Liver (tissue), 8 donors: ENCODE measurements at regions not wholly inside any gene's neighbourhood (a gene's known extent, or its start where the extent isn't known, plus 50 kb on each side); places are given as distances from the start of the nearest gene placed in this dataset.

Source experiments
- DNase-seq: peaks from one replicate; pipeline ENCODE4 v3.0.0-alpha.2; 2017; ENCODE audit warnings: low spot score
- H3K27ac ChIP-seq, 2 donors: one replicate each; pipeline ENCODE4 v1.7.0; 2013; ENCODE audit warnings: inconsistent platforms in 2 of 2, low read length in 2 of 2, control low read depth in 1 of 2, low read depth in 1 of 2, mild to moderate bottlenecking in 1 of 2
- H3K27me3 ChIP-seq, 4 donors: one replicate each; pipeline versions ENCODE4 v1.6.1 to v1.7.0; 2013; ENCODE audit warnings: low read length in 3 of 4, inconsistent platforms in 1 of 4, mild to moderate bottlenecking in 1 of 4, moderate library complexity in 1 of 4; ENCODE audit not compliant: control insufficient read depth in 4 of 4, insufficient read depth in 4 of 4
- H3K36me3 ChIP-seq, 4 donors: one replicate each; pipeline versions ENCODE4 v1.6.1 to v1.7.0; 2013; ENCODE audit warnings: low read length in 3 of 4, mild to moderate bottlenecking in 3 of 4, low read depth in 1 of 4, moderate library complexity in 1 of 4; ENCODE audit not compliant: control insufficient read depth in 4 of 4, insufficient read depth in 3 of 4
- H3K4me1 ChIP-seq, 4 donors: one replicate each; pipeline versions ENCODE4 v1.6.1 to v1.7.0; 2013; ENCODE audit warnings: low read length in 3 of 4, mild to moderate bottlenecking in 3 of 4, moderate library complexity in 1 of 4; ENCODE audit not compliant: control insufficient read depth in 4 of 4, insufficient read depth in 4 of 4
- H3K4me3 ChIP-seq, 3 donors: one replicate each; pipeline versions ENCODE4 v1.6.1 to v1.7.0; 2013; ENCODE audit warnings: low read length in 3 of 3, control low read depth in 1 of 3, low read depth in 1 of 3, mild to moderate bottlenecking in 1 of 3
- H3K9ac ChIP-seq, 2 donors: one replicate each; pipeline ENCODE4 v1.7.0; 2013; ENCODE audit warnings: low read length in 2 of 2, mild to moderate bottlenecking in 2 of 2, moderate library complexity in 2 of 2, control low read depth in 1 of 2, low read depth in 1 of 2
- H3K9me3 ChIP-seq, 4 donors: one replicate each; pipeline versions ENCODE4 v1.6.1 to v1.7.0; 2013; ENCODE audit warnings: low read length in 3 of 4; ENCODE audit not compliant: control insufficient read depth in 4 of 4
- FOXA1 ChIP-seq: IDR thresholded peaks from 2 replicates; pipeline ENCODE4 v1.6.1; 2016; ENCODE audit warnings: antibody characterized with exemption
- FOXA2 ChIP-seq: IDR thresholded peaks from 2 replicates; pipeline ENCODE4 v1.6.1; 2016; ENCODE audit warnings: antibody characterized with exemption
- GABPA ChIP-seq, 2 donors: IDR thresholded peaks in 1 of 2; conservative IDR thresholded peaks in 1 of 2; 2 replicates each; pipeline ENCODE4 v1.6.1; 2016; ENCODE audit warnings: antibody characterized with exemption in 2 of 2, mild to moderate bottlenecking in 1 of 2, moderate library complexity in 1 of 2
- HNF4A ChIP-seq, 2 donors: conservative IDR thresholded peaks; 2 replicates each; pipeline ENCODE4 v1.6.1; 2016; ENCODE audit warnings: antibody characterized with exemption in 2 of 2, mild to moderate bottlenecking in 2 of 2
- HNF4G ChIP-seq: IDR thresholded peaks from 2 replicates; pipeline ENCODE4 v1.6.1; 2016; ENCODE audit warnings: antibody characterized with exemption
- JUND ChIP-seq, 2 donors: IDR thresholded peaks; 2 replicates each; pipeline ENCODE4 v1.6.1; 2016; ENCODE audit warnings: antibody characterized with exemption in 2 of 2
- NR2F2 ChIP-seq: IDR thresholded peaks from 2 replicates; pipeline ENCODE4 v1.6.1; 2016; ENCODE audit warnings: antibody characterized with exemption
- RXRA ChIP-seq, 2 donors: IDR thresholded peaks; 2 replicates each; pipeline ENCODE4 v1.6.1; 2017 to 2018; ENCODE audit warnings: antibody characterized with exemption in 2 of 2, mild to moderate bottlenecking in 1 of 2
- SP1 ChIP-seq: IDR thresholded peaks from 2 replicates; pipeline ENCODE4 v1.6.1; 2018; ENCODE audit warnings: antibody characterized with exemption, mild to moderate bottlenecking
- TAF1 ChIP-seq: conservative IDR thresholded peaks from 2 replicates; pipeline ENCODE4 v1.6.1; 2016; ENCODE audit warnings: antibody characterized with exemption, mild to moderate bottlenecking
- YY1 ChIP-seq: IDR thresholded peaks from 2 replicates; pipeline ENCODE4 v1.6.1; 2016; ENCODE audit warnings: antibody characterized with exemption, mild to moderate bottlenecking
- WGBS: extraction: QIAGEN DNeasy Blood & Tissue Kit; methylation state at CpG from one replicate; pipeline ENCODE4 v1.1.7; 2013; 5-methylcytosine and 5-hydroxymethylcytosine counted together
- TF ChIP-seq, protein P1 (sequence below): IDR thresholded peaks from 2 replicates; pipeline ENCODE4 v1.6.1; 2016; ENCODE audit warnings: antibody characterized with exemption
- TF ChIP-seq, protein P2 (sequence below): IDR thresholded peaks from 2 replicates; pipeline ENCODE4 v1.6.1; 2016; ENCODE audit warnings: antibody characterized with exemption
- TF ChIP-seq, protein P3 (sequence below): IDR thresholded peaks from 2 replicates; pipeline ENCODE4 v1.6.1; 2016; ENCODE audit warnings: antibody characterized with exemption, mild to moderate bottlenecking
- TF ChIP-seq, protein P4 (sequence below): IDR thresholded peaks from 2 replicates; pipeline ENCODE4 v1.6.1; 2016; ENCODE audit warnings: antibody characterized with exemption
- TF ChIP-seq, protein P5 (sequence below): fragments of 150-350 bp; IDR thresholded peaks from 2 replicates; pipeline ENCODE4 v1.5.1; 2017; ENCODE audit warnings: improper control_type of control experiment, low read depth, low read length; ENCODE audit not compliant: missing input control
- donor health status: healthy.
- donor health status: healthy.
- donor health status: healthy.
- donor health status: healthy.
- donor health status: healthy.

DNA sequence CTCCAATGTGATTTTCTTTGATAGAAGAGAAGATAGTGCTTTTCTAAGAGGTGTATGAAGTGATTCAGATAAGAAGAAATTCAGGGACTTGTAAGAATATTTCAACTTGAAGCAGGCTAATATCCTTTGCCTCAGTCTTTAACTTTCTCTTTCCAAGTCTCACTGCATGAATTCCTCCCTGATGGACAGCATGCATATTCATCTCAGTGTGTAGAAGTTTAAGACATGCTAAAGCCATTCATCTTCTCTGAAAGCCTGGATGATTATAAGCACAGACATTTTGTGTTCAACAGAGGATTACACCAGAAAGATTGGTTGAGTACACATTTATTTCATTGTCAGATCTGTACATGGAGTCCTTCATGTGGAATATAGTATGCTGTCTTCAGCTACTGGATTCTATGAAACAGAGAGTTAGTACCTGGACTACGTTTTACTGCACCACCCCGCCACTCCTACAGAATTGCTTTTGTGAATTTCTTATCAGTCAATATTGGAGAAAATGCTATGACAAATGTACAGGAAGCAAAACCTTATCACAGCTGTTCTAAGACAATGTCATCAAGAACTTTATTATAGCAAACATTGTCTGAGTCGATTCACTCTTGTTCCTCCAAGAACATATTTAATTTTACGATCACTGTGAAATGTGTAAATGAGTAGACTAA is 1346.1 kb downstream of the OTOL1 start:
- H3K4me1 ChIP-seq = no peaks in the 10 kb centered on the region
- no peak for TF ChIP-seq FOXA1
- no peak for TF ChIP-seq YY1
- no peak for TF ChIP-seq HNF4A (conservative IDR thresholded peaks at IDR 0.05)
- TF ChIP-seq SP1 = no peak
- TF ChIP-seq, protein P1, sequence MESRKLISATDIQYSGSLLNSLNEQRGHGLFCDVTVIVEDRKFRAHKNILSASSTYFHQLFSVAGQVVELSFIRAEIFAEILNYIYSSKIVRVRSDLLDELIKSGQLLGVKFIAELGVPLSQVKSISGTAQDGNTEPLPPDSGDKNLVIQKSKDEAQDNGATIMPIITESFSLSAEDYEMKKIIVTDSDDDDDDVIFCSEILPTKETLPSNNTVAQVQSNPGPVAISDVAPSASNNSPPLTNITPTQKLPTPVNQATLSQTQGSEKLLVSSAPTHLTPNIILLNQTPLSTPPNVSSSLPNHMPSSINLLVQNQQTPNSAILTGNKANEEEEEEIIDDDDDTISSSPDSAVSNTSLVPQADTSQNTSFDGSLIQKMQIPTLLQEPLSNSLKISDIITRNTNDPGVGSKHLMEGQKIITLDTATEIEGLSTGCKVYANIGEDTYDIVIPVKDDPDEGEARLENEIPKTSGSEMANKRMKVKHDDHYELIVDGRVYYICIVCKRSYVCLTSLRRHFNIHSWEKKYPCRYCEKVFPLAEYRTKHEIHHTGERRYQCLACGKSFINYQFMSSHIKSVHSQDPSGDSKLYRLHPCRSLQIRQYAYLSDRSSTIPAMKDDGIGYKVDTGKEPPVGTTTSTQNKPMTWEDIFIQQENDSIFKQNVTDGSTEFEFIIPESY = no peak
- TF ChIP-seq JUND (IDR thresholded peaks at IDR 0.05) = no peak
- TF ChIP-seq, protein P2, sequence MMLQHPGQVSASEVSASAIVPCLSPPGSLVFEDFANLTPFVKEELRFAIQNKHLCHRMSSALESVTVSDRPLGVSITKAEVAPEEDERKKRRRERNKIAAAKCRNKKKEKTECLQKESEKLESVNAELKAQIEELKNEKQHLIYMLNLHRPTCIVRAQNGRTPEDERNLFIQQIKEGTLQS = no peak
- no peak for TF ChIP-seq TAF1
- TF ChIP-seq, protein P3, sequence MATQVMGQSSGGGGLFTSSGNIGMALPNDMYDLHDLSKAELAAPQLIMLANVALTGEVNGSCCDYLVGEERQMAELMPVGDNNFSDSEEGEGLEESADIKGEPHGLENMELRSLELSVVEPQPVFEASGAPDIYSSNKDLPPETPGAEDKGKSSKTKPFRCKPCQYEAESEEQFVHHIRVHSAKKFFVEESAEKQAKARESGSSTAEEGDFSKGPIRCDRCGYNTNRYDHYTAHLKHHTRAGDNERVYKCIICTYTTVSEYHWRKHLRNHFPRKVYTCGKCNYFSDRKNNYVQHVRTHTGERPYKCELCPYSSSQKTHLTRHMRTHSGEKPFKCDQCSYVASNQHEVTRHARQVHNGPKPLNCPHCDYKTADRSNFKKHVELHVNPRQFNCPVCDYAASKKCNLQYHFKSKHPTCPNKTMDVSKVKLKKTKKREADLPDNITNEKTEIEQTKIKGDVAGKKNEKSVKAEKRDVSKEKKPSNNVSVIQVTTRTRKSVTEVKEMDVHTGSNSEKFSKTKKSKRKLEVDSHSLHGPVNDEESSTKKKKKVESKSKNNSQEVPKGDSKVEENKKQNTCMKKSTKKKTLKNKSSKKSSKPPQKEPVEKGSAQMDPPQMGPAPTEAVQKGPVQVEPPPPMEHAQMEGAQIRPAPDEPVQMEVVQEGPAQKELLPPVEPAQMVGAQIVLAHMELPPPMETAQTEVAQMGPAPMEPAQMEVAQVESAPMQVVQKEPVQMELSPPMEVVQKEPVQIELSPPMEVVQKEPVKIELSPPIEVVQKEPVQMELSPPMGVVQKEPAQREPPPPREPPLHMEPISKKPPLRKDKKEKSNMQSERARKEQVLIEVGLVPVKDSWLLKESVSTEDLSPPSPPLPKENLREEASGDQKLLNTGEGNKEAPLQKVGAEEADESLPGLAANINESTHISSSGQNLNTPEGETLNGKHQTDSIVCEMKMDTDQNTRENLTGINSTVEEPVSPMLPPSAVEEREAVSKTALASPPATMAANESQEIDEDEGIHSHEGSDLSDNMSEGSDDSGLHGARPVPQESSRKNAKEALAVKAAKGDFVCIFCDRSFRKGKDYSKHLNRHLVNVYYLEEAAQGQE = no peak
- no peak for TF ChIP-seq HNF4G
- TF ChIP-seq RXRA (IDR thresholded peaks at IDR 0.05) = no peak
- no peak for TF ChIP-seq NR2F2
- no peak for TF ChIP-seq FOXA2
- TF ChIP-seq GABPA (IDR thresholded peaks at IDR 0.05 in 1 of 2, conservative IDR thresholded peaks at IDR 0.05 in 1 of 2) = no peak
- TF ChIP-seq, protein P4, sequence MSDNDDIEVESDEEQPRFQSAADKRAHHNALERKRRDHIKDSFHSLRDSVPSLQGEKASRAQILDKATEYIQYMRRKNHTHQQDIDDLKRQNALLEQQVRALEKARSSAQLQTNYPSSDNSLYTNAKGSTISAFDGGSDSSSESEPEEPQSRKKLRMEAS = no peak
- TF ChIP-seq, protein P5, sequence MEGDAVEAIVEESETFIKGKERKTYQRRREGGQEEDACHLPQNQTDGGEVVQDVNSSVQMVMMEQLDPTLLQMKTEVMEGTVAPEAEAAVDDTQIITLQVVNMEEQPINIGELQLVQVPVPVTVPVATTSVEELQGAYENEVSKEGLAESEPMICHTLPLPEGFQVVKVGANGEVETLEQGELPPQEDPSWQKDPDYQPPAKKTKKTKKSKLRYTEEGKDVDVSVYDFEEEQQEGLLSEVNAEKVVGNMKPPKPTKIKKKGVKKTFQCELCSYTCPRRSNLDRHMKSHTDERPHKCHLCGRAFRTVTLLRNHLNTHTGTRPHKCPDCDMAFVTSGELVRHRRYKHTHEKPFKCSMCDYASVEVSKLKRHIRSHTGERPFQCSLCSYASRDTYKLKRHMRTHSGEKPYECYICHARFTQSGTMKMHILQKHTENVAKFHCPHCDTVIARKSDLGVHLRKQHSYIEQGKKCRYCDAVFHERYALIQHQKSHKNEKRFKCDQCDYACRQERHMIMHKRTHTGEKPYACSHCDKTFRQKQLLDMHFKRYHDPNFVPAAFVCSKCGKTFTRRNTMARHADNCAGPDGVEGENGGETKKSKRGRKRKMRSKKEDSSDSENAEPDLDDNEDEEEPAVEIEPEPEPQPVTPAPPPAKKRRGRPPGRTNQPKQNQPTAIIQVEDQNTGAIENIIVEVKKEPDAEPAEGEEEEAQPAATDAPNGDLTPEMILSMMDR = no peak
- H3K9me3 ChIP-seq = no peaks in the 10 kb centered on the region
- H3K36me3 ChIP-seq = no peaks in the 10 kb centered on the region
- 82% methylated on average over 4 of the region's 4 CpGs for WGBS
- DNase-seq = no peak
- H3K27me3 ChIP-seq = no peaks in the 10 kb centered on the region
- no peak overlapping the region for H3K4me3 ChIP-seq
- no peak overlapping the region for H3K27ac ChIP-seq
- H3K9ac ChIP-seq = no peak overlapping the region
